ENCODE measurements at regions not wholly inside any gene's neighbourhood (a gene's known extent, or its start where the extent isn't known, plus 50 kb on each side); places are given as distances from the start of the nearest gene placed in this dataset.

GRCh38 chr7:22921386-22922086, 92.4 kb downstream of the HYCC1 start (continued):
- no peak for TF ChIP-seq CREB1 (CRISPR knock-in tag; IDR thresholded peaks at IDR 0.05; ENCODE audit: low read depth)
- no peak for TF ChIP-seq ZNF462 (CRISPR knock-in tag; IDR thresholded peaks at IDR 0.05)
- no peak for TF ChIP-seq STAT1 (IDR thresholded peaks at IDR 0.05; ENCODE audit: unreplicated experiment)

- H4K20me1 ChIP-seq (replicated peaks; ENCODE audit: insufficient read depth): no peaks in the 10 kb centered on the region
- Mint-ChIP-seq H3K4me3 (no peak overlapping the region), H3K36me3 (ENCODE audit: low read depth) (peaks cover 31% of the 10 kb centered on the region), H3K9me3 (peaks cover 32% of the 10 kb centered on the region), H3K27ac (no peak overlapping the region), H3K27me3 (ENCODE audit: insufficient read depth, low read depth, poor library complexity) (no peaks in the 10 kb centered on the region), H3K4me1 (no peaks in the 10 kb centered on the region)
- no peak overlapping the region for H3K27ac ChIP-seq (ENCODE audit: low read depth)
- H3K79me2 ChIP-seq (replicated peaks; ENCODE audit: insufficient read depth): no peaks in the 10 kb centered on the region
- H3K4me1 ChIP-seq (ENCODE audit: insufficient read depth): no peaks in the 10 kb centered on the region
- ATAC-seq (no peak), DNase-seq (ENCODE audit: low spot score) (no peak)
- peaks cover 4% of the 10 kb centered on the region; the same call in 1 of the 2 replicates for H3K36me3 ChIP-seq (ENCODE audit: insufficient read depth)
- H2AFZ ChIP-seq: no peak overlapping the region
- H3K4me3 ChIP-seq: no peak overlapping the region
- H3K9me2 ChIP-seq (ENCODE audit: insufficient read depth): no peaks in the 10 kb centered on the region
- H3K4me2 ChIP-seq: no peak overlapping the region
- H3F3A ChIP-seq (replicated peaks; ENCODE audit: low read depth): no peaks in the 10 kb centered on the region
- no peaks in the 10 kb centered on the region for H3K27me3 ChIP-seq (ENCODE audit: insufficient read depth)
- TF ChIP-seq ZNF114 (CRISPR knock-in tag; IDR thresholded peaks at IDR 0.05): no peak
- TF ChIP-seq ZNF462 (CRISPR knock-in tag; IDR thresholded peaks at IDR 0.05): no peak
- TF ChIP-seq STAT1 (IDR thresholded peaks at IDR 0.05; ENCODE audit: unreplicated experiment): no peak
- TF ChIP-seq EZH2phosphoT487 (IDR thresholded peaks at IDR 0.05; ENCODE audit: unreplicated experiment): no peak
- no peak for TF ChIP-seq ETS1 (IDR thresholded peaks at IDR 0.05)
- TF ChIP-seq NANOG (IDR thresholded peaks at IDR 0.05; ENCODE audit: borderline replicate concordance): no peak
- no peak for TF ChIP-seq JUNB (IDR thresholded peaks at IDR 0.05; ENCODE audit: unreplicated experiment)
These were observed 93.3 kb downstream of the HYCC1 start for GRCh38 chr7:22920672-22921071.
